Neural progenitor cell (in vitro differentiated cells): ENCODE measurements at regions not wholly inside any gene's neighbourhood (a gene's known extent, or its start where the extent isn't known, plus 50 kb on each side); places are given as distances from the start of the nearest gene placed in this dataset.

Experiments
- DNase-seq: peaks from one replicate; pipeline ENCODE4 v3.0.0-alpha.2; 2016; ENCODE audit warnings: low spot score
- H2AFZ ChIP-seq: fragments of 200-600 bp; sonication (generic); replicated peaks from 2 replicates; pipeline ENCODE4 v1.6.1; 2016; ENCODE audit warnings: antibody characterized with exemption
- H3F3A ChIP-seq: fragments of 200-600 bp; sonication (generic); 2 replicates; pipeline ENCODE4 v1.6.1; 2016; ENCODE audit warnings: antibody characterized with exemption, low read depth
- H3K27ac ChIP-seq: fragments of 200-600 bp; sonication (generic); 2 replicates; pipeline ENCODE4 v1.5.1; 2016; ENCODE audit warnings: mild to moderate bottlenecking
- H3K27me3 ChIP-seq: fragments of 200-600 bp; sonication (generic); 2 replicates; pipeline ENCODE4 v1.6.1; 2016; ENCODE audit warnings: mild to moderate bottlenecking, moderate library complexity
- H3K36me3 ChIP-seq: fragments of 200-600 bp; sonication (generic); 2 replicates; pipeline ENCODE4 v1.5.1; 2016
- H3K4me1 ChIP-seq: fragments of 200-600 bp; sonication (generic); 2 replicates; pipeline ENCODE4 v1.6.1; 2016; ENCODE audit warnings: mixed run types
- H3K4me2 ChIP-seq: fragments of 200-600 bp; sonication (generic); 2 replicates; pipeline ENCODE4 v1.6.1; 2016
- H3K4me3 ChIP-seq: fragments of 200-600 bp; sonication (generic); 2 replicates; pipeline ENCODE4 v1.5.1; 2016
- H3K79me2 ChIP-seq: fragments of 200-600 bp; sonication (generic); 2 replicates; pipeline ENCODE4 v1.6.1; 2016; ENCODE audit warnings: low read depth
- H3K9ac ChIP-seq: fragments of 200-600 bp; sonication (generic); 2 replicates; pipeline ENCODE4 v1.6.1; 2016
- H3K9me3 ChIP-seq: fragments of 200-600 bp; sonication (generic); 2 replicates; pipeline ENCODE4 v1.5.1; 2016; ENCODE audit warnings: low read depth
- H4K20me1 ChIP-seq: fragments of 200-600 bp; sonication (generic); 2 replicates; pipeline ENCODE4 v1.6.1; 2016; ENCODE audit warnings: low read depth
- H3K27ac Mint-ChIP-seq: 3 replicates; pipeline ENCODE4 v1.8.0; 2021; ENCODE audit warnings: mixed read lengths
- H3K27me3 Mint-ChIP-seq: 2 replicates; pipeline ENCODE4 v1.8.0; 2022; ENCODE audit warnings: low read depth, mild to moderate bottlenecking, inconsistent platforms, moderate library complexity, mixed read lengths; ENCODE audit not compliant: insufficient read depth
- H3K36me3 Mint-ChIP-seq: 3 replicates; pipeline ENCODE4 v1.8.0; 2021; ENCODE audit warnings: mixed read lengths
- H3K4me1 Mint-ChIP-seq: 3 replicates; pipeline ENCODE4 v1.8.0; 2021; ENCODE audit warnings: mixed read lengths
- H3K4me3 Mint-ChIP-seq: 3 replicates; pipeline ENCODE4 v1.8.0; 2021; ENCODE audit warnings: mild to moderate bottlenecking, moderate library complexity, mixed read lengths
- H3K9me3 Mint-ChIP-seq: 3 replicates; pipeline ENCODE4 v1.8.0; 2020; ENCODE audit warnings: mixed read lengths
- CTCF ChIP-seq: fragments of 200-600 bp; sonication (generic); IDR thresholded peaks from 2 replicates; pipeline ENCODE4 v1.5.1; 2017; ENCODE audit warnings: antibody characterized with exemption, mild to moderate bottlenecking
- EZH2 ChIP-seq: fragments of 200-600 bp; sonication (generic); IDR thresholded peaks from 2 replicates; pipeline ENCODE4 v1.6.1; 2017; ENCODE audit warnings: antibody characterized with exemption, mild to moderate bottlenecking, moderate library complexity
- EZH2phosphoT487 ChIP-seq: fragments of 200-600 bp; sonication (generic); IDR thresholded peaks from 2 replicates; pipeline ENCODE4 v1.6.1; 2017; ENCODE audit warnings: antibody characterized with exemption

- Histone ChIP-seq H3K79me2 (no peaks in the 10 kb centered on the region), H3K27me3 (no peaks in the 10 kb centered on the region), H3K4me1 (no peaks in the 10 kb centered on the region), H2AFZ (no peak overlapping the region), H3K36me3 (no peaks in the 10 kb centered on the region), H3K27ac (no peak overlapping the region), H4K20me1 (no peaks in the 10 kb centered on the region), H3F3A (no peaks in the 10 kb centered on the region), H3K4me2 (no peak overlapping the region), H3K9ac (no peak overlapping the region), H3K4me3 (no peak overlapping the region), H3K9me3 (no peaks in the 10 kb centered on the region)
- H3K27ac Mint-ChIP-seq: no peak overlapping the region
- H3K27me3 Mint-ChIP-seq: no peaks in the 10 kb centered on the region
- peaks cover 13% of the 10 kb centered on the region for H3K9me3 Mint-ChIP-seq
- H3K36me3 Mint-ChIP-seq: peaks cover 4% of the 10 kb centered on the region
- no peak for TF ChIP-seq EZH2phosphoT487
- no peak for TF ChIP-seq CTCF
- TF ChIP-seq EZH2: no peak
- H3K4me1 Mint-ChIP-seq: no peaks in the 10 kb centered on the region
- DNase-seq: no peak
- no peak overlapping the region for H3K4me3 Mint-ChIP-seq
Measured at GRCh38 chr4:96108146-96108545, 268.3 kb downstream of the PDHA2 start.

- Histone ChIP-seq H2AFZ (no peak overlapping the region), H3K4me3 (no peak overlapping the region), H3K27me3 (no peaks in the 10 kb centered on the region), H3K9me3 (no peaks in the 10 kb centered on the region), H3K4me1 (no peaks in the 10 kb centered on the region), H3F3A (no peaks in the 10 kb centered on the region), H3K4me2 (no peak overlapping the region), H3K36me3 (no peaks in the 10 kb centered on the region), H3K79me2 (no peaks in the 10 kb centered on the region), H3K9ac (no peak overlapping the region), H4K20me1 (no peaks in the 10 kb centered on the region), H3K27ac (no peak overlapping the region)
- H3K27me3 Mint-ChIP-seq: no peaks in the 10 kb centered on the region
- no peak overlapping the region for H3K27ac Mint-ChIP-seq
- no peak for DNase-seq
- peaks cover 4% of the 10 kb centered on the region for H3K36me3 Mint-ChIP-seq
- no peak for TF ChIP-seq CTCF
- TF ChIP-seq EZH2: no peak
- no peak for TF ChIP-seq EZH2phosphoT487
- H3K4me1 Mint-ChIP-seq: no peaks in the 10 kb centered on the region
- peaks cover 13% of the 10 kb centered on the region for H3K9me3 Mint-ChIP-seq
- H3K4me3 Mint-ChIP-seq: no peak overlapping the region
Measured at GRCh38 chr4:96112631-96113030, 272.7 kb downstream of the PDHA2 start.

GRCh38 chr4:96120206-96120605 is 280.3 kb downstream of the PDHA2 start:
- Histone ChIP-seq H4K20me1 (no peaks in the 10 kb centered on the region), H3K36me3 (no peaks in the 10 kb centered on the region), H3K9ac (no peak overlapping the region), H2AFZ (peak overlapping the region; percentile 2), H3K4me3 (no peak overlapping the region), H3K27ac (no peak overlapping the region), H3K27me3 (no peaks in the 10 kb centered on the region), H3K4me2 (no peak overlapping the region), H3K79me2 (no peaks in the 10 kb centered on the region), H3K4me1 (no peaks in the 10 kb centered on the region), H3K9me3 (no peaks in the 10 kb centered on the region), H3F3A (no peaks in the 10 kb centered on the region)
- TF ChIP-seq EZH2 (no peak), CTCF (no peak), EZH2phosphoT487 (no peak)
- Mint-ChIP-seq H3K4me1 (no peaks in the 10 kb centered on the region), H3K4me3 (no peak overlapping the region), H3K36me3 (no peaks in the 10 kb centered on the region), H3K27ac (no peak overlapping the region), H3K27me3 (no peaks in the 10 kb centered on the region), H3K9me3 (no peaks in the 10 kb centered on the region)
- DNase-seq: no peak

GRCh38 chr4:96126227-96126626 is 286.3 kb downstream of the PDHA2 start:
- no peak for DNase-seq
- Mint-ChIP-seq H3K4me3 (no peak overlapping the region), H3K27ac (no peak overlapping the region)

More at GRCh38 chr4:96126227-96126626, 286.3 kb downstream of the PDHA2 start:
- Histone ChIP-seq H2AFZ (no peak overlapping the region), H3K27me3 (no peaks in the 10 kb centered on the region), H3K9ac (no peak overlapping the region), H3F3A (no peaks in the 10 kb centered on the region), H3K36me3 (no peaks in the 10 kb centered on the region), H3K27ac (no peak overlapping the region), H4K20me1 (no peaks in the 10 kb centered on the region), H3K4me3 (no peak overlapping the region), H3K79me2 (no peaks in the 10 kb centered on the region), H3K4me2 (no peak overlapping the region), H3K4me1 (no peaks in the 10 kb centered on the region), H3K9me3 (no peaks in the 10 kb centered on the region)
- peaks cover 6% of the 10 kb centered on the region for H3K9me3 Mint-ChIP-seq
- no peaks in the 10 kb centered on the region for H3K27me3 Mint-ChIP-seq
- no peaks in the 10 kb centered on the region for H3K4me1 Mint-ChIP-seq
- H3K36me3 Mint-ChIP-seq: no peaks in the 10 kb centered on the region
- TF ChIP-seq EZH2phosphoT487 (no peak), CTCF (no peak), EZH2 (no peak)
